Skeletal muscle satellite cell (primary cell): ENCODE measurements at regions not wholly inside any gene's neighbourhood (a gene's known extent, or its start where the extent isn't known, plus 50 kb on each side); places are given as distances from the start of the nearest gene placed in this dataset.
"Not testable (repeated sequence)": the region's sequence is repeated elsewhere in the genome, so short reads cannot be mapped to it uniquely, and the experiment has no call there.

Experiments
- H3K27me3 ChIP-seq: 2 replicates; pipeline ENCODE4 v1.7.0; 2013; ENCODE audit warnings: low read length; ENCODE audit not compliant: control insufficient read depth, insufficient read depth
- H3K36me3 ChIP-seq: 2 replicates; pipeline ENCODE4 v1.7.0; 2013; ENCODE audit warnings: mild to moderate bottlenecking, control low read depth, low read length; ENCODE audit not compliant: insufficient read depth
- H3K4me1 ChIP-seq: 2 replicates; pipeline ENCODE4 v1.7.0; 2013; ENCODE audit warnings: low read length; ENCODE audit not compliant: control insufficient read depth, insufficient read depth
- H3K4me2 ChIP-seq: 2 replicates; pipeline ENCODE4 v1.7.0; 2013; ENCODE audit warnings: mild to moderate bottlenecking, low read length
- H3K4me3 ChIP-seq: 2 replicates; pipeline ENCODE4 v1.7.0; 2013; ENCODE audit warnings: low read length
- H3K9ac ChIP-seq: 2 replicates; pipeline ENCODE4 v1.7.0; 2013; ENCODE audit warnings: mild to moderate bottlenecking, low read depth, low read length, moderate library complexity
- H3K9me3 ChIP-seq: replicated peaks from 2 replicates; pipeline ENCODE4 v1.7.0; 2013; ENCODE audit warnings: mild to moderate bottlenecking, control low read depth, low read length

DNA sequence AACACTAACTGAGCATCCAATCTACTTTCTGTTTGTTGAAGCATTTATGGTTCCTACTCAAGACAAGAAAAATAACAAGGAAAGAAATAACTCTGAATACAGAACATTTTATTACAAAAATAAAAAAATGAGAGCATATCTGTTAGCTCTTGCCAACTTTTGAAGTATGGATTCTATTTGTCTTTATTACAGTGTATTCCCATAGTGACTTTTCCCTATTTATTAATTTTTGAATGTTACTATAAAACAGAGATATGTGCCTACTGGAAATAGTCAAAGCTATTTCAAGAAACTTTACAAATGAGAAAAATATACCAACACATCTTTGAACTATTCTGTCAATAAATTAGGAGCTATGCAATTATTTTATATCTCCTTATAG, 153.0 kb downstream of the HLX start:
- no peak overlapping the region for H3K9ac ChIP-seq
- H3K4me3 ChIP-seq = no peak overlapping the region
- peak overlapping the region; percentile 49 for H3K4me2 ChIP-seq
- H3K36me3 ChIP-seq = no peaks in the 10 kb centered on the region
- H3K4me1 ChIP-seq = peaks cover 44% of the 10 kb centered on the region
- H3K9me3 ChIP-seq = no peaks in the 10 kb centered on the region
- H3K27me3 ChIP-seq = no peaks in the 10 kb centered on the region

DNA sequence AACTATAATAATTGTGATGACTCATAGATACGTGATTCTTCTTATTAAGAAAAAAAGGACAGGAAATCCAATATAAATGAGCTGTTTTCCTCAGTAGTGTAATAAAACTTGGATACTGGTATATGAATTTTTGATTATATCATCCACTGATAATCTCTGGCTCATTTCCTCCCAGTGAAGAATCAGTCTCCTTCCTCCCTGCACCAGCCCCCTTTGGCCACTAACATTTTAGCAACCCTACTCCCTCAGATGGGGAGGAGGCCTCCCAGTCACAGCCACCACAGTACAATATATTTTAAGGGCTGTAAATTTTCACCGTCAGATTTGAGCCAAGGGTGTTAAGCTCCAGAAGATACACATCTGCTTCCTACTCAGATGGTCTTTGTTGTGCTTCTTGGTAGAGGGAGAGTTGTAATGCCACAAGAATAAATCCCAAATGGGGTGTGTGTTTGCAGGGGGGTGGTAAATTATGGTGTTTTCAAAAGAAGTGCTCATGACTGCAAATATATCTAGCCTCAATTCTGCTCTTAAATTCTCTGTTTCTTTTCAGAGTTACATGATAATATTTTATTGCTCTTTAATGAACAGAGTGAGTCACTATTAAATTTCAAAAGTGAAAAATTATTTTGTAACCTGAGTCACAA, 153.5 kb downstream of the HLX start:
- no peak overlapping the region for H3K4me3 ChIP-seq
- H3K9me3 ChIP-seq = no peaks in the 10 kb centered on the region
- peak overlapping the region; percentile 49 for H3K4me2 ChIP-seq
- H3K4me1 ChIP-seq = peaks cover 44% of the 10 kb centered on the region
- peak overlapping the region; percentile 40 for H3K9ac ChIP-seq
- no peaks in the 10 kb centered on the region for H3K36me3 ChIP-seq
- H3K27me3 ChIP-seq = no peaks in the 10 kb centered on the region

DNA sequence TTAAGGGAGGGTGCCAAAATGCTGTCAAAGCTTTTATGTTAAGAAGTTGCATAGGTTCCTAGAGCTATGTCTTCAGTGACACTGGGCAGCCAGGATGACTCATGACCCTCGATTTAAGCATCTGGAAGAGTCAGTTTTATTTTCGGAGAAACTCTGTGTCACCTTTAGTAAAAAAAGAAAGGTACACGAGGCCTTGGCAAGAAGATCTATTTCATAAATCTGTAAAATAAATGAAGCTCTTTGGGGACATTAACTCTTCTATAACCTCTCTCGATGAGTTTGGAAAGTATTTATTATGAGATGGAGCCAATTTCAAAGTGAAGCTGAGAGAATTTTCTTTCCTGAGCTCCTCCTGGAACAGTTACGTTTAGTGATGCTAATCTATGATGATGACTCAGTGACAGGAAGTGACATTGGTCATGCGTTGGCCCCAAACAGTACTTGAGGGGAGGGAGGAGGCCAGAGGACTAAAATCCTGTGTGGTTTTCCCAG, 156.5 kb downstream of the HLX start:
- Histone ChIP-seq H3K9ac (peak overlapping the region; percentile 51), H3K4me3 (peak overlapping the region; percentile 13), H3K4me1 (peaks cover 55% of the 10 kb centered on the region), H3K27me3 (no peaks in the 10 kb centered on the region), H3K4me2 (peak overlapping the region; percentile 67), H3K36me3 (no peaks in the 10 kb centered on the region), H3K9me3 (no peaks in the 10 kb centered on the region)

DNA sequence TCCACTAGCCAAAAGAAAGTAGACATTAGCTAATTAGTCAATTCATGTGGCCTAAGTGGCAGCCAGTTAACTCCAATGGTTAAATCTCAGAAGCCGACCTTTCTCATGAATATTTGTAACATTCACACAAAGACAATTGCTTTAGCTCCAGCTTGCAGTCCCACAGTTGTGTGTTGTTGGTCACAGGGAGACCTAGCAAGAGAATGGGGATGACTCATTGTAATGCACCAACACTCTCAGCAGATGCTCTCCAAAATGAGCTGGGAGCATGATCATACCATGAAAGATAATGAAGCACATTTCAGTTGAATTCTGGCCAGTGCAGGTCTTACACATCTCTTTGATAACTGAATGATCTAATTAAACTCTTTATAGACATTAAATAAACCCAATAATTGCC, 160.4 kb downstream of the HLX start:
- Histone ChIP-seq H3K4me2 (no peak overlapping the region), H3K4me3 (no peak overlapping the region), H3K9me3 (no peaks in the 10 kb centered on the region), H3K27me3 (no peaks in the 10 kb centered on the region), H3K4me1 (peaks cover 27% of the 10 kb centered on the region), H3K9ac (no peak overlapping the region), H3K36me3 (no peaks in the 10 kb centered on the region)

DNA sequence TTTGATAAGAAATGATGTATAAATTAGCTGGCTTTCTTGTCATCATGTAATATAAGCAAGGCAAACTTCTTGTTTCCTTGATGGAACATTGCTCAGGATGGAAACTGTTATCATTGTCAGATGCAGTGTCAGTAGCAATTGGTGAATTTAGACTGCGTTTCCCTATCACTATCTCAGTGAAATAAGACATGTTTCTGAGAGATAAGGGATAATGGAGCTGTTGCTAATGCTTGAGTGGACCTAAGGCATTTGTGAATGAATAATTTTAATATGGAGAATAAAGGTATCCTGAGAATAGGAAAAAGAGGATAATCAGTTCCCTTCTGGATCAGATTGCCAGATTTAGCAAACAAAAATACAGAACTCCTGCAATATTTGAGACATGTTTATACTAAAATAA, 160.9 kb downstream of the HLX start:
- H3K27me3 ChIP-seq = no peaks in the 10 kb centered on the region
- H3K9ac ChIP-seq = no peak overlapping the region
- no peaks in the 10 kb centered on the region for H3K36me3 ChIP-seq
- no peak overlapping the region for H3K4me3 ChIP-seq
- H3K4me2 ChIP-seq = no peak overlapping the region
- no peaks in the 10 kb centered on the region for H3K9me3 ChIP-seq
- peaks cover 25% of the 10 kb centered on the region for H3K4me1 ChIP-seq

DNA sequence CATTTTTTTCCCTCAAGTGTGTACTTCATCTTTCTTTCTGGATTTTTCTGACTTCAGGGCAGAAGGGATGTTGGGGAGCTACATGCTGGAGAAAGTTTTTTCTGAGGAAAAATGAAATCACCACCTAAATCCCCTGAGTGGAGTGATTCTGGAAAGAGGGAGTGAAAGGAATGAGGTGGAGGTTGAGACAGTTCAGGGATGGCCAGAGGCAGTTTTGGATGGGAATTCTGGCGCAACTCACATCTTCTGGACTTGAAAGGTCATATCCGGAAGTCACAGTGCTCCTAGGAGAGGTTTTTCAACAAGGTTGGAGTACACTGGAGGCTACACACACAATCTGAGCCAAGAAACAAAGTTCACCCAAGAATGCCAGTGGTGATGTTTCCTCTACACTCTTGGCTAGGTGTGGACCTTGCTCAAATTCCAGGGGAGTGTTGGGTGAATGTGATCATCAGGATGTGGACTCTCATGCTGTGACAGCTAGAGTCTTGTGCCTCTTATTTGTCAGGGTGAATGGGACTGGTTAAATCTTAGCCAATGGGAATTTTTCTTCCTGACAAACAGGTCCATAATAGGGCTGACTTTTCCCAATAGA, 161.5 kb downstream of the HLX start:
- H3K36me3 ChIP-seq = no peaks in the 10 kb centered on the region
- no peaks in the 10 kb centered on the region for H3K27me3 ChIP-seq
- H3K4me2 ChIP-seq = no peak overlapping the region
- H3K9ac ChIP-seq = no peak overlapping the region
- no peak overlapping the region for H3K4me3 ChIP-seq
- H3K9me3 ChIP-seq = no peaks in the 10 kb centered on the region
- peaks cover 18% of the 10 kb centered on the region for H3K4me1 ChIP-seq

DNA sequence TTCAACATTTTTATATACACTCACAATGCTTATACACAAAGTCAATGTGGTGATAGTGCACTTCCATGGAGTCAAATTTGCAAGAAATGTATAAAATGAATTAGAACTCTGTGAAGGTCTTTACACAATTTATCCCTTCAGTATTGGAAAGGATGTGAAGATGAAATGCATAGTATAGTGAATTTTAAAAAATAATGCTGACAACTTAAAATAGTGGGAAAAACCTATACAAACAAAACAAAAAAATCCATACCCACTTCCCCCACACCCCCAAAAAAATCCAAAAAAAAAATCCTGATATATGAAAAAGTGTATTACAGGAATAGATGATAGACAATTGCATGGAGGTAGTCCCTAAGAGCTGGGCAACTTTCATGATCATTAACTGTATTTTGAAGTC, 165.3 kb downstream of the HLX start:
- Histone ChIP-seq H3K4me3 (no peak overlapping the region), H3K36me3 (no peaks in the 10 kb centered on the region), H3K4me2 (no peak overlapping the region), H3K27me3 (no peaks in the 10 kb centered on the region), H3K9me3 (no peaks in the 10 kb centered on the region), H3K9ac (no peak overlapping the region), H3K4me1 (peaks cover 17% of the 10 kb centered on the region)

DNA sequence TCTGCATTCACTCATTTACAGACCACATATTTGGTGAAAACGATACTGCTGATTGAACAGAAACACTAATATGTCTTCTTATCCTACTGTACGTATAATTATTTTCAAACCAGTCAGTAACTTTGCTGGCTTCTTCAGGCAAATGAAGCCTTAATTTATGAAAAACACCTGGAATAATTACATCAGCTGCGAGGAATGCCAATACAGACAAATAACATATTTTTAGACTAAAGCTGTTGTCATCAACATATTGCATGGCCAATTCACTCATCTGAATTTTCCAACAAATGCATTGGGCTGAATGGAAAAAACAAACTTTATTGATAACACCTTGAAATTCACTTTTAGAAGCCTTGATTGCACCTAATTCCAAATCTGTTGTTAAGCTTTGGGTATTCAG, 165.9 kb downstream of the HLX start:
- Histone ChIP-seq H3K4me1 (peaks cover 13% of the 10 kb centered on the region), H3K36me3 (no peaks in the 10 kb centered on the region)

DNA sequence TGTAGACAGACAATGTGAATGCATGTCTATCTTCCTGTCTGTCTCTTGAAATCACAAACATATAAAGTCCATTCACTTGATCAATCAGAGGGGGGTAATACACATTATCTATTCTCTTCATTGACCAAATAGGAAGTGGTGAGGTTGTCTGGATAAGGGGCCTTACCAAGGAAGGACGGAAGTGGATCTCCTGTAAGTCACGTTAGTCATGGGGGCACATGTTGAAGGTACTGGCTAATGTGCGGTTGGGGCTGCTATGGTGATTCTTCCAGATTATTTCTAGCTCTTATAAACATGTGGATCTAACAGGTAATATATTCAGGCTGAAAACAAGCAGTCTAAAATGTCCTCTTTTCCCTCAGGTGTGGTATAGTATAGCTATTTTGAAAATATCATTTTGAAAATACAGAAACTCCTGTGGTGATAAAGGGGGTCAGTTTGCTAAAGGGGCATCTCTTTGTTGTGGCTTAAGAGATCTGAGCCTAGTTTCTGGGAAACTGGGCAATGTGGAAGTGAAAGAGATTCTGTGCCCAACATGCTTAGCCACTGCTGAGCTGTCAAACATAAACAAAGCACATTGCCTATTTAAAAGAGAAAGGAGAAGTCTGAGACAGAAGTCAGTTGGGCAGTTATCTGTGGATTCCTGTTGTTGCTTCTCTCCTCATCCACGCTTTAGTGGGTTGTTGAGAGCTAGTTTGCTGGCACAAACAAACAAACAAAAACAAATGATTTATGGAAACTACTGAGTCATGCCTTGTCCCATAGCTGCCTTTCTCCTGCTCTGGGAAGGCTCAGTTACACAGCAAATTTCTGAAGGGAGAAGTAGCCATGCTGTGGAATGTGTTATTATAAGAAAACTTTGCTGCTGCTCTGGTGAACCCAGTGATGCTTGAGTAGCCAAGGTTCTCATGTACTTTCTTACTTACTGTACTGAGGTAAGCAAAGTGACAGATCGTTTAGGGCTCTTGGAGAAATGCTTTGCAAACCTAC, 166.9 kb downstream of the HLX start:
- no peaks in the 10 kb centered on the region for H3K9me3 ChIP-seq
- H3K27me3 ChIP-seq = no peaks in the 10 kb centered on the region
- no peaks in the 10 kb centered on the region for H3K36me3 ChIP-seq
- peak overlapping the region; percentile 33 for H3K4me2 ChIP-seq
- H3K4me1 ChIP-seq = peaks cover 8% of the 10 kb centered on the region
- no peak overlapping the region for H3K9ac ChIP-seq
- H3K4me3 ChIP-seq = peak overlapping the region; percentile 24

More for the DNA sequence above, 165.9 kb downstream of the HLX start:
- Histone ChIP-seq H3K27me3 (no peaks in the 10 kb centered on the region), H3K9me3 (no peaks in the 10 kb centered on the region), H3K4me2 (no peak overlapping the region), H3K4me3 (no peak overlapping the region), H3K9ac (no peak overlapping the region)

DNA sequence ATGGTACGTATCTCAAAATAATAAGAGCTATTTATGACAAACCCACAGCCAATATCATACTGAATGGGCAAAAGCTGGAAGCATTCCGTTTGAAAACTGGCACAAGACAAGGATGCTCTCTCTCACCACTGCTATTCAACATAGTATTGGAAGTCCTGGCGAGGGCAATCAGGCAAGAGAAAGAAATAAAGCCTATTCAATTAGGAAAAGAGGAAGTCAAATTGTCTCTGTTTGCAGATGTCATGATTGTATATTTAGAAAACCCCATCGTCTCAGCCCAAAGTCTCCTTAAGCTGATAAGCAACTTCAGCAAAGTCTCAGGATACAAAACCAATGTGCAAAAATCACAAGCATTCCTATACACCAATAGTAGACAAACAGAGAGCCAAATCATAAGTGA, 172.1 kb downstream of the HLX start:
- H3K4me3 ChIP-seq, H3K27me3 ChIP-seq, H3K9ac ChIP-seq, H3K4me1 ChIP-seq, H3K4me2 ChIP-seq, H3K36me3 ChIP-seq, H3K9me3 ChIP-seq: not testable (repeated sequence)

DNA sequence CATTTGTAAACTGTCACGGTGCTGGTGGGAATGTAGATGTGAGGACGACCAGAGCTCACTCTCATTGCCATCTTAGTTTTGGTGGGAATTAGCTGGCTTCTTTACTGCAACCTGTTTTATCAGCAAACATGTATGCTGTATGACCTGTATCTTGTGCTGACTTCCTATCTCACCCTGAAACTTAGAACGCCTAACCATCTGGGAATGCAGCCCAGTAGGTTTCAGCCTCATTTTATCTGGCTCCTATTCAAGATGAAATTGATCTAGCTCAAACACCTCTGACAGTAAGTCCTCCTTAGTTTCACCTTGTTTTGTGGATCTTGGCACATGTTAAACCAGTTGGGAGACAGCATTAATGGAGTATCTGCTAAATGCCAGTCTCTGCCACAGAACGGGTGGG, 174.6 kb downstream of the HLX start:
- H3K4me1 ChIP-seq = no peaks in the 10 kb centered on the region
- H3K36me3 ChIP-seq = no peaks in the 10 kb centered on the region
- H3K4me3 ChIP-seq = no peak overlapping the region
- H3K9me3 ChIP-seq = no peaks in the 10 kb centered on the region
- H3K9ac ChIP-seq = no peak overlapping the region
- H3K27me3 ChIP-seq = no peaks in the 10 kb centered on the region
- no peak overlapping the region for H3K4me2 ChIP-seq
